ENCODE measurements at regions not wholly inside any gene's neighbourhood (a gene's known extent, or its start where the extent isn't known, plus 50 kb on each side); places are given as distances from the start of the nearest gene placed in this dataset.

DNA sequence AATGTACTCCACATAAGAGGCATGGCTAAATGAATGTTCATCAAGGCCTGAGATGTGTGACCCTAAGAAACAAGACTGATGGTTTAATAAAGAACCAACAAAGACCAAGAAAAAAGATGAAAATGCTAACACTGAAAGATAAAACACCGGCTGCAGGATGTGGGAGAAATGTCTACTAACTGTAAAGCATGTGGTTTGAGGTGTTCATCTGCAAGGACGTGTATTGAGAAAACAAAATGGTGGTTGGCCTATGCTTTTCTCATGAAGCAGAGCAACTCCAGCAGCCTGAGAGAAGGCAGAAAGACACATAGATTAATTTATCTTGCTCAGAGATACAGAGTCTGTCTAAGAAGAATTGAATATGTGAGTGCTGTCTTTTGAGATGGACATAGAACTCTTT, 109.3 kb downstream of the KDR start:
- Histone ChIP-seq H3K4me3 (no peak overlapping the region), H3K4me1 (no peaks in the 10 kb centered on the region), H3K9me3 (no peaks in the 10 kb centered on the region), H3K36me3 (no peaks in the 10 kb centered on the region), H3K27me3 (no peaks in the 10 kb centered on the region), H3K27ac (no peak overlapping the region)
- intact Hi-C loops (cut with DNase I; ENCODE audit: low total_unique reads) (no loop called here), in situ Hi-C loops (cut with MboI; ENCODE audit: low pct_ligation_motif_present in 1 of 4, low pct_unique_long_range_greater_than_20kb in 1 of 4, low sequenced_read_pairs in 3 of 4) (no loop called here)
- TF ChIP-seq, protein P1, sequence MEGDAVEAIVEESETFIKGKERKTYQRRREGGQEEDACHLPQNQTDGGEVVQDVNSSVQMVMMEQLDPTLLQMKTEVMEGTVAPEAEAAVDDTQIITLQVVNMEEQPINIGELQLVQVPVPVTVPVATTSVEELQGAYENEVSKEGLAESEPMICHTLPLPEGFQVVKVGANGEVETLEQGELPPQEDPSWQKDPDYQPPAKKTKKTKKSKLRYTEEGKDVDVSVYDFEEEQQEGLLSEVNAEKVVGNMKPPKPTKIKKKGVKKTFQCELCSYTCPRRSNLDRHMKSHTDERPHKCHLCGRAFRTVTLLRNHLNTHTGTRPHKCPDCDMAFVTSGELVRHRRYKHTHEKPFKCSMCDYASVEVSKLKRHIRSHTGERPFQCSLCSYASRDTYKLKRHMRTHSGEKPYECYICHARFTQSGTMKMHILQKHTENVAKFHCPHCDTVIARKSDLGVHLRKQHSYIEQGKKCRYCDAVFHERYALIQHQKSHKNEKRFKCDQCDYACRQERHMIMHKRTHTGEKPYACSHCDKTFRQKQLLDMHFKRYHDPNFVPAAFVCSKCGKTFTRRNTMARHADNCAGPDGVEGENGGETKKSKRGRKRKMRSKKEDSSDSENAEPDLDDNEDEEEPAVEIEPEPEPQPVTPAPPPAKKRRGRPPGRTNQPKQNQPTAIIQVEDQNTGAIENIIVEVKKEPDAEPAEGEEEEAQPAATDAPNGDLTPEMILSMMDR (IDR thresholded peaks at IDR 0.05) = no peak
- no peak for TF ChIP-seq POLR2A (IDR thresholded peaks at IDR 0.05)
- TF ChIP-seq POLR2AphosphoS5 (IDR thresholded peaks at IDR 0.05) = no peak
- 71 to 74% methylated on average over 2 of the region's 2 CpGs for WGBS, 2 donors (ENCODE audit: low coverage in 1 of 2)
- DNase-seq = no peak

DNA sequence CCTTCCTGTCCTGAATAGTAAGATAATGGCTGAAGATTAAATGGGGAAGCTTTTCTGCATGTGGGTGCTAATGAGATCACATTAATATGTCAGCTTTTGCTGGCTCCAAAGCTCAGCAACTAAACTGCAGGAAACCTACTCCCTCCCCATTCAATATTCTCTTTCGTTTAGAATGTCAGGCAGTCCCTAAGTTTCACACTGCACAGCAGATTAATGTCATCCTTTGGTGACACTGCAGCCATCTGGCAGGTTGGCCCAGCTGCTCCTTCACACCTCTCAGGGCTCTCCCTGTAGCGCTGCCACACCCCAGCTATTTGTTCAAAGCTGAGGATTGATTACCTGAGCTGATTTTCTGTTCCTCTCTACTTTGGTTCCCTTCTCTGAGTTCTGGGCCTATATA, 110.5 kb downstream of the KDR start:
- in situ Hi-C loops (cut with MboI; ENCODE audit: low pct_ligation_motif_present in 1 of 4, low pct_unique_long_range_greater_than_20kb in 1 of 4, low sequenced_read_pairs in 3 of 4) = no loop called here
- H3K27me3 ChIP-seq = no peaks in the 10 kb centered on the region
- intact Hi-C loops (cut with DNase I; ENCODE audit: low total_unique reads) = loop anchor here (1.0 kb wide), 1 partner anchor 15 kb away; no protein-coding TSS in a partner anchor
- no peak for DNase-seq
- H3K4me1 ChIP-seq = no peaks in the 10 kb centered on the region
- no peak overlapping the region for H3K4me3 ChIP-seq
- WGBS, 2 donors (ENCODE audit: low coverage in 1 of 2) = 17 to 32% methylated on average over 1 to 2 of the region's 2 CpGs
- no peak overlapping the region for H3K27ac ChIP-seq
- no peak for TF ChIP-seq POLR2AphosphoS5 (IDR thresholded peaks at IDR 0.05)
- TF ChIP-seq EP300 (IDR thresholded peaks at IDR 0.05; ENCODE audit: low read depth) = no peak
- no peak for TF ChIP-seq POLR2A (IDR thresholded peaks at IDR 0.05)
- TF ChIP-seq, protein P1 (IDR thresholded peaks at IDR 0.05) = no peak
- H3K9me3 ChIP-seq = no peaks in the 10 kb centered on the region
- H3K36me3 ChIP-seq = no peaks in the 10 kb centered on the region

DNA sequence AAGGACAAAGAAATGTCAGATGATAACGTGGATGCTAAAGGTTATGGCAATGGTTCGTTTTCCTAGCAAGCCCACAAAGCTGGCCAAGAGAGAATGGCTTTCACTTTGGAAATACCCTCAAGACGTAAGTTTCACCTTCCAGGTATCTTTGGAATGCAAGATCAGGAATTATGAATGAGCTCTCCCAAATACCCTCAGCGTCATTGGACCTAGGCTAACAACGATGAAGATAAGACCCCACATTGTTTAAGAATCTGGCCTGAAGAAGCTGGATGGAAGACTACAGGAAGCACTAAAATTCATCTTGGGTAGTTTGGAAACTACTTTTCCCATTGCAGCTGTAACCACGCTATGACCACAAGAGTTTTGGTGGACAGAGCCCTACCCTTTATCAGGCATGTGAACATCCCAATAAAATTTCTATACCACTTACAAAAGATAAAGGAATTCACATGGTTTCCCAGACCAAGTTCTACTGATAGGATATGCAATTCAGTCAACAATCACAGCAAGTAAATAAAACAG, 111.9 kb downstream of the KDR start:
- WGBS, 2 donors (ENCODE audit: low coverage in 1 of 2) = 74 to 91% methylated on average over 3 to 6 of the region's 6 CpGs
- TF ChIP-seq, protein P1 (IDR thresholded peaks at IDR 0.05) = no peak
- TF ChIP-seq POLR2A (IDR thresholded peaks at IDR 0.05) (no peak), EP300 (IDR thresholded peaks at IDR 0.05; ENCODE audit: low read depth) (no peak), POLR2AphosphoS5 (IDR thresholded peaks at IDR 0.05) (no peak)
- no peaks in the 10 kb centered on the region for H3K36me3 ChIP-seq
- H3K27me3 ChIP-seq = no peaks in the 10 kb centered on the region
- H3K4me3 ChIP-seq = no peak overlapping the region
- H3K9me3 ChIP-seq = no peaks in the 10 kb centered on the region
- no peak overlapping the region for H3K27ac ChIP-seq
- DNase-seq = no peak
- in situ Hi-C loops (cut with MboI; ENCODE audit: low pct_ligation_motif_present in 1 of 4, low pct_unique_long_range_greater_than_20kb in 1 of 4, low sequenced_read_pairs in 3 of 4) = no loop called here
- H3K4me1 ChIP-seq = no peaks in the 10 kb centered on the region
- intact Hi-C loops (cut with DNase I; ENCODE audit: low total_unique reads) = no loop called here

DNA sequence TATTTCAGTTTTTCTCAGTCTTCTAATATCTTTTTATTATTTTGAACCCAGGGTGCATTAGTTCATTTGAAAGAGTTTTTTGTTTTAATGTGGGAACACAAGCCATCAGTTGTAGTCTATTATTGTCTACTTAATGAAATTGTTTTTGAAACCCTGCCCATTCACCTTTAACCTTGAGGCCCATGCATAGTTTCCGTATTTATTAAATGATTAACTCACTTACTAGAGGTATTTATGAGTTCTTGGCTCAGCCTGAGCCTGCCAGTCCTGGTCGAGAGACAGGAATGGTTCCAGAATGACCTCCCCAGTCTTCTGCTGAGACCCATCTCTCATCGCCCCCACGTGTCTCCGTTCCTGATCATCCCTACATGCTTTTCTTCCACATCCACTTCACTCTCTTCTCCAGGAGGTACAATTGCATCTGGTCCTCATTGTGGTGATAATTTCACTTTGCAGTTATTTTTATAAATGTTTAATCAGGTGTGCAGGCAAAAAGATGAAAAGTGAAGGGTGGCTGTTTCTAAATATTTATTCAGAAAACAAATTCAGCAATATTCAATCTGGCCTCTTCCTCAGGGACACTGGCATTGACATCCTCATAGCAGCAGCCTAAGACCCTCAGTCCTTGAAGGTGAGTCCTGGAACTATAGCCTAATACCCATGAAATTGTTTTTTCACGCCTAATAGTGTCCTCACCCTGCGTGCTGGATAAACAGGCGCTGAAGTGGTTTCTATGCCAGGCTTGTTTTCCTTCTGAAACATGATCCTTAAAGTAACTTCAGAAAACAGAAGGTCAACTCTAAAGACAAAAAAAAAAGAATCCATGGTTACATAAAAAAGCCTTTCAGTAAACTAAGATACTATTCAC, 112.8 kb downstream of the KDR start:
- no peaks in the 10 kb centered on the region for H3K36me3 ChIP-seq
- no peaks in the 10 kb centered on the region for H3K9me3 ChIP-seq
- whole genome bisulfite sequencing, 2 donors (ENCODE audit: low coverage in 1 of 2) = 71% methylated on average over 7 to 8 of the region's 8 CpGs
- no peak for DNase-seq
- H3K4me1 ChIP-seq = no peaks in the 10 kb centered on the region
- no peaks in the 10 kb centered on the region for H3K27me3 ChIP-seq
- H3K27ac ChIP-seq = no peak overlapping the region
- in situ Hi-C loops (cut with MboI; ENCODE audit: low pct_ligation_motif_present in 1 of 4, low pct_unique_long_range_greater_than_20kb in 1 of 4, low sequenced_read_pairs in 3 of 4) (no loop called here), intact Hi-C loops (cut with DNase I; ENCODE audit: low total_unique reads) (no loop called here)
- TF ChIP-seq EP300 (IDR thresholded peaks at IDR 0.05; ENCODE audit: low read depth) (no peak), POLR2AphosphoS5 (IDR thresholded peaks at IDR 0.05) (no peak), POLR2A (IDR thresholded peaks at IDR 0.05) (no peak)
- TF ChIP-seq, protein P1 (IDR thresholded peaks at IDR 0.05) = no peak
- no peak overlapping the region for H3K4me3 ChIP-seq

All from transverse colon (tissue), 4 donors.